ENCODE measurements at regions not wholly inside any gene's neighbourhood (a gene's known extent, or its start where the extent isn't known, plus 50 kb on each side); places are given as distances from the start of the nearest gene placed in this dataset.
"Not testable (repeated sequence)": the region's sequence is repeated elsewhere in the genome, so short reads cannot be mapped to it uniquely, and the experiment has no call there.

- no peak for DNase-seq (ENCODE audit: low read depth in 2 of 2)
These were observed 311.2 kb downstream of the FOXO1 start for GRCh38 chr13:40355126-40355724.

- DNase-seq (ENCODE audit: low read depth in 2 of 2), result no peak
These were observed 310.4 kb downstream of the FOXO1 start for GRCh38 chr13:40356011-40356410.

- DNase-seq (ENCODE audit: low read depth in 2 of 2), result not testable (repeated sequence)
These were observed 310.0 kb downstream of the FOXO1 start for GRCh38 chr13:40356458-40356857.

GRCh38 chr13:40362502-40362901 lies 303.9 kb downstream of the FOXO1 start:
- DNase-seq (ENCODE audit: low read depth in 2 of 2), result no peak

GRCh38 chr13:40363653-40364052 lies 302.8 kb downstream of the FOXO1 start:
- DNase-seq (ENCODE audit: low read depth in 2 of 2), result no peak

GRCh38 chr13:40366119-40366518 lies 300.3 kb downstream of the FOXO1 start:
- DNase-seq (ENCODE audit: low read depth in 2 of 2), result no peak

GRCh38 chr13:40368127-40368891 lies 298.1 kb downstream of the FOXO1 start:
- no peak for DNase-seq (ENCODE audit: low read depth in 2 of 2)

- DNase-seq (ENCODE audit: low read depth in 2 of 2), result no peak
These were observed 295.8 kb downstream of the FOXO1 start for GRCh38 chr13:40370661-40371060.

- no peak for DNase-seq (ENCODE audit: low read depth in 2 of 2)
These were observed 294.8 kb downstream of the FOXO1 start for GRCh38 chr13:40371531-40372125.

- peak; percentile 30 to 49 for DNase-seq (ENCODE audit: low read depth in 2 of 2)
These were observed 292.8 kb downstream of the FOXO1 start for GRCh38 chr13:40373608-40374007.

- no peak for DNase-seq (ENCODE audit: low read depth in 2 of 2)
These were observed 290.8 kb downstream of the FOXO1 start for GRCh38 chr13:40375489-40376171.

GRCh38 chr13:40376296-40376849 lies 290.1 kb downstream of the FOXO1 start:
- DNase-seq (ENCODE audit: low read depth in 2 of 2), result no peak

- DNase-seq (ENCODE audit: low read depth in 2 of 2), result no peak
These were observed 289.4 kb downstream of the FOXO1 start for GRCh38 chr13:40376867-40377535.

GRCh38 chr13:40377783-40378182 lies 288.7 kb downstream of the FOXO1 start:
- DNase-seq (ENCODE audit: low read depth in 2 of 2), result peak; percentile 30 to 35

- no peak for DNase-seq (ENCODE audit: low read depth in 2 of 2)
These were observed 287.2 kb downstream of the FOXO1 start for GRCh38 chr13:40379196-40379595.

GRCh38 chr13:40379794-40380578 lies 286.5 kb downstream of the FOXO1 start:
- no peak for DNase-seq (ENCODE audit: low read depth in 2 of 2)

GRCh38 chr13:40381935-40382764 lies 284.3 kb downstream of the FOXO1 start:
- DNase-seq (ENCODE audit: low read depth in 2 of 2), result no peak

GRCh38 chr13:40383132-40383531 lies 283.3 kb downstream of the FOXO1 start:
- no peak for DNase-seq (ENCODE audit: low read depth in 2 of 2)

GRCh38 chr13:40383885-40384284 lies 282.6 kb downstream of the FOXO1 start:
- no peak for DNase-seq (ENCODE audit: low read depth in 2 of 2)

All from stimulated activated CD8-positive, alpha-beta memory T cell treated with anti-CD3 and anti-CD28 coated beads, Interleukin-7, amount 100 ng/mL, for 4 hours (primary cell).